GM23338 (cell line): ENCODE measurements at regions not wholly inside any gene's neighbourhood (a gene's known extent, or its start where the extent isn't known, plus 50 kb on each side); places are given as distances from the start of the nearest gene placed in this dataset.

Experiments used
- ATAC-seq: fragments of 200-7000 bp; cut with Tn5 transposase; 3 replicates; pipeline ENCODE4 v1.9.1; 2020
- DNase-seq: peaks from one replicate; pipeline ENCODE4 v3.0.0-alpha.2; 2015; ENCODE audit warnings: low spot score
- H2AFZ ChIP-seq: fragments of 200-600 bp; sonication (generic); 2 replicates; pipeline ENCODE4 v1.8.0; 2016; ENCODE audit warnings: antibody characterized with exemption, mild to moderate bottlenecking, moderate library complexity
- H3F3A ChIP-seq: fragments of 200-600 bp; sonication (generic); replicated peaks from 2 replicates; pipeline ENCODE4 v1.8.0; 2017; ENCODE audit warnings: antibody characterized with exemption, mixed run types, low read depth
- H3K27ac ChIP-seq: fragments of 200-600 bp; sonication (generic); 2 replicates; pipeline ENCODE4 v1.6.1; 2016; ENCODE audit warnings: low read depth
- H3K27me3 ChIP-seq: fragments of 200-600 bp; sonication (generic); 2 replicates; pipeline ENCODE4 v1.8.0; 2016; ENCODE audit warnings: mild to moderate bottlenecking, mixed run types, moderate library complexity; ENCODE audit not compliant: insufficient read depth
- H3K36me3 ChIP-seq: fragments of 200-600 bp; sonication (generic); 2 replicates; pipeline ENCODE4 v1.8.0; 2016; ENCODE audit warnings: mild to moderate bottlenecking; ENCODE audit not compliant: insufficient read depth
- H3K4me1 ChIP-seq: fragments of 200-600 bp; sonication (generic); 2 replicates; pipeline ENCODE4 v1.8.0; 2016; ENCODE audit warnings: mild to moderate bottlenecking, moderate library complexity; ENCODE audit not compliant: insufficient read depth
- H3K4me2 ChIP-seq: fragments of 200-600 bp; sonication (generic); 2 replicates; pipeline ENCODE4 v1.7.1; 2017; ENCODE audit warnings: mixed run types
- H3K4me3 ChIP-seq: fragments of 200-600 bp; sonication (generic); 2 replicates; pipeline ENCODE4 v1.6.1; 2016; ENCODE audit warnings: mixed run types
- H3K79me2 ChIP-seq: fragments of 200-600 bp; sonication (generic); replicated peaks from 2 replicates; pipeline ENCODE4 v1.8.0; 2017; ENCODE audit warnings: mild to moderate bottlenecking; ENCODE audit not compliant: insufficient read depth
- H3K9me2 ChIP-seq: fragments of 200-600 bp; sonication (generic); 2 replicates; pipeline ENCODE4 v1.8.0; 2017; ENCODE audit not compliant: insufficient read depth
- H4K20me1 ChIP-seq: fragments of 200-600 bp; sonication (generic); replicated peaks from 2 replicates; pipeline ENCODE4 v1.8.0; 2017; ENCODE audit warnings: mild to moderate bottlenecking; ENCODE audit not compliant: insufficient read depth
- H3K27ac Mint-ChIP-seq: 2 replicates; pipeline ENCODE4 v1.8.0; 2020; ENCODE audit warnings: inconsistent platforms, mild to moderate bottlenecking, moderate library complexity, mixed read lengths
- H3K27me3 Mint-ChIP-seq: 3 replicates; pipeline ENCODE4 v1.8.0; 2022; ENCODE audit warnings: low read depth, mild to moderate bottlenecking, moderate library complexity, mixed read lengths, inconsistent platforms; ENCODE audit not compliant: insufficient read depth, poor library complexity
- H3K36me3 Mint-ChIP-seq: 3 replicates; pipeline ENCODE4 v1.8.0; 2021; ENCODE audit warnings: low read depth, mild to moderate bottlenecking, inconsistent platforms, moderate library complexity, mixed read lengths
- H3K4me1 Mint-ChIP-seq: 3 replicates; pipeline ENCODE4 v1.8.0; 2020; ENCODE audit warnings: mild to moderate bottlenecking, inconsistent platforms, mixed read lengths
- H3K4me3 Mint-ChIP-seq: 3 replicates; pipeline ENCODE4 v1.8.0; 2021; ENCODE audit warnings: moderate library complexity, mild to moderate bottlenecking, inconsistent platforms, mixed read lengths
- H3K9me3 Mint-ChIP-seq: 3 replicates; pipeline ENCODE4 v1.8.0; 2020; ENCODE audit warnings: moderate library complexity, mild to moderate bottlenecking, inconsistent platforms, mixed read lengths
- CTCF ChIP-seq, 2 experiments: fragments of 200-600 bp in 1 of 2; sonication (generic) in 1 of 2; conservative IDR thresholded peaks; 2 replicates each; pipeline versions ENCODE4 v1.5.1 to v1.6.1; 2016 to 2017; ENCODE audit warnings: antibody characterized with exemption in 2 of 2, low read depth in 2 of 2, mild to moderate bottlenecking in 2 of 2, moderate library complexity in 1 of 2
- ETS1 ChIP-seq: IDR thresholded peaks from 2 replicates; pipeline ENCODE4 v1.6.1; 2016; ENCODE audit warnings: antibody characterized with exemption
- EZH2 ChIP-seq: fragments of 200-600 bp; sonication (generic); IDR thresholded peaks from one replicate; pipeline ENCODE4 v1.8.0; 2017; ENCODE audit warnings: antibody characterized with exemption, mild to moderate bottlenecking, low read depth; ENCODE audit not compliant: unreplicated experiment
- STAT1 ChIP-seq: IDR thresholded peaks from one replicate; pipeline ENCODE4 v1.6.1; 2016; ENCODE audit warnings: antibody characterized with exemption; ENCODE audit not compliant: unreplicated experiment
- TF ChIP-seq, protein P1 (sequence below): fragments of 250-450 bp; sonication (Bioruptor Pico); IDR thresholded peaks from 2 replicates; pipeline ENCODE4 v1.5.0; 2020; ENCODE audit warnings: mild to moderate bottlenecking, moderate library complexity

GRCh38 chrX:46398874-46399273 lies 146.3 kb downstream of the ZNF674 start:
- H3K27ac ChIP-seq: no peak overlapping the region
- ATAC-seq (no peak), DNase-seq (no peak)
- no peaks in the 10 kb centered on the region for H3K27me3 ChIP-seq
- no peak overlapping the region for H3K27ac Mint-ChIP-seq
- no peaks in the 10 kb centered on the region for H3K4me1 ChIP-seq
- H3K36me3 Mint-ChIP-seq: peaks cover 8% of the 10 kb centered on the region; the same call in 2 of the 3 replicates
- no peak overlapping the region for H3K4me3 ChIP-seq
- no peaks in the 10 kb centered on the region for H3K79me2 ChIP-seq
- no peak overlapping the region for H3K4me3 Mint-ChIP-seq
- TF ChIP-seq, protein P1, sequence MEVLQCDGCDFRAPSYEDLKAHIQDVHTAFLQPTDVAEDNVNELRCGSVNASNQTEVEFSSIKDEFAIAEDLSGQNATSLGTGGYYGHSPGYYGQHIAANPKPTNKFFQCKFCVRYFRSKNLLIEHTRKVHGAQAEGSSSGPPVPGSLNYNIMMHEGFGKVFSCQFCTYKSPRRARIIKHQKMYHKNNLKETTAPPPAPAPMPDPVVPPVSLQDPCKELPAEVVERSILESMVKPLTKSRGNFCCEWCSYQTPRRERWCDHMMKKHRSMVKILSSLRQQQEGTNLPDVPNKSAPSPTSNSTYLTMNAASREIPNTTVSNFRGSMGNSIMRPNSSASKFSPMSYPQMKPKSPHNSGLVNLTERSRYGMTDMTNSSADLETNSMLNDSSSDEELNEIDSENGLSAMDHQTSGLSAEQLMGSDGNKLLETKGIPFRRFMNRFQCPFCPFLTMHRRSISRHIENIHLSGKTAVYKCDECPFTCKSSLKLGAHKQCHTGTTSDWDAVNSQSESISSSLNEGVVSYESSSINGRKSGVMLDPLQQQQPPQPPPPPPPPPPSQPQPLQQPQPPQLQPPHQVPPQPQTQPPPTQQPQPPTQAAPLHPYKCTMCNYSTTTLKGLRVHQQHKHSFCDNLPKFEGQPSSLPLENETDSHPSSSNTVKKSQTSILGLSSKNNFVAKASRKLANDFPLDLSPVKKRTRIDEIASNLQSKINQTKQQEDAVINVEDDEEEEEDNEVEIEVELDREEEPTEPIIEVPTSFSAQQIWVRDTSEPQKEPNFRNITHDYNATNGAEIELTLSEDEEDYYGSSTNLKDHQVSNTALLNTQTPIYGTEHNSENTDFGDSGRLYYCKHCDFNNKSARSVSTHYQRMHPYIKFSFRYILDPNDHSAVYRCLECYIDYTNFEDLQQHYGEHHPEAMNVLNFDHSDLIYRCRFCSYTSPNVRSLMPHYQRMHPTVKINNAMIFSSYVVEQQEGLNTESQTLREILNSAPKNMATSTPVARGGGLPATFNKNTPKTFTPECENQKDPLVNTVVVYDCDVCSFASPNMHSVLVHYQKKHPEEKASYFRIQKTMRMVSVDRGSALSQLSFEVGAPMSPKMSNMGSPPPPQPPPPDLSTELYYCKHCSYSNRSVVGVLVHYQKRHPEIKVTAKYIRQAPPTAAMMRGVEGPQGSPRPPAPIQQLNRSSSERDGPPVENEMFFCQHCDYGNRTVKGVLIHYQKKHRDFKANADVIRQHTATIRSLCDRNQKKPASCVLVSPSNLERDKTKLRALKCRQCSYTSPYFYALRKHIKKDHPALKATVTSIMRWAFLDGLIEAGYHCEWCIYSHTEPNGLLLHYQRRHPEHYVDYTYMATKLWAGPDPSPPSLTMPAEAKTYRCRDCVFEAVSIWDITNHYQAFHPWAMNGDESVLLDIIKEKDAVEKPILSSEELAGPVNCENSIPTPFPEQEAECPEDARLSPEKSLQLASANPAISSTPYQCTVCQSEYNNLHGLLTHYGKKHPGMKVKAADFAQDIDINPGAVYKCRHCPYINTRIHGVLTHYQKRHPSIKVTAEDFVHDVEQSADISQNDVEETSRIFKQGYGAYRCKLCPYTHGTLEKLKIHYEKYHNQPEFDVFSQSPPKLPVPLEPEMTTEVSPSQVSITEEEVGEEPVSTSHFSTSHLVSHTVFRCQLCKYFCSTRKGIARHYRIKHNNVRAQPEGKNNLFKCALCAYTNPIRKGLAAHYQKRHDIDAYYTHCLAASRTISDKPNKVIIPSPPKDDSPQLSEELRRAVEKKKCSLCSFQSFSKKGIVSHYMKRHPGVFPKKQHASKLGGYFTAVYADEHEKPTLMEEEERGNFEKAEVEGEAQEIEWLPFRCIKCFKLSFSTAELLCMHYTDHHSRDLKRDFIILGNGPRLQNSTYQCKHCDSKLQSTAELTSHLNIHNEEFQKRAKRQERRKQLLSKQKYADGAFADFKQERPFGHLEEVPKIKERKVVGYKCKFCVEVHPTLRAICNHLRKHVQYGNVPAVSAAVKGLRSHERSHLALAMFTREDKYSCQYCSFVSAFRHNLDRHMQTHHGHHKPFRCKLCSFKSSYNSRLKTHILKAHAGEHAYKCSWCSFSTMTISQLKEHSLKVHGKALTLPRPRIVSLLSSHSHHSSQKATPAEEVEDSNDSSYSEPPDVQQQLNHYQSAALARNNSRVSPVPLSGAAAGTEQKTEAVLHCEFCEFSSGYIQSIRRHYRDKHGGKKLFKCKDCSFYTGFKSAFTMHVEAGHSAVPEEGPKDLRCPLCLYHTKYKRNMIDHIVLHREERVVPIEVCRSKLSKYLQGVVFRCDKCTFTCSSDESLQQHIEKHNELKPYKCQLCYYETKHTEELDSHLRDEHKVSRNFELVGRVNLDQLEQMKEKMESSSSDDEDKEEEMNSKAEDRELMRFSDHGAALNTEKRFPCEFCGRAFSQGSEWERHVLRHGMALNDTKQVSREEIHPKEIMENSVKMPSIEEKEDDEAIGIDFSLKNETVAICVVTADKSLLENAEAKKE: no peak
- TF ChIP-seq CTCF (conservative IDR thresholded peaks at IDR 0.05; ENCODE audit: low read depth in 2 of 2) (no peak), STAT1 (no peak), EZH2 (no peak), ETS1 (no peak)
- H3K36me3 ChIP-seq: no peaks in the 10 kb centered on the region
- H3F3A ChIP-seq: no peaks in the 10 kb centered on the region
- no peaks in the 10 kb centered on the region for H4K20me1 ChIP-seq
- H3K27me3 Mint-ChIP-seq: peaks cover 6% of the 10 kb centered on the region
- H2AFZ ChIP-seq: no peak overlapping the region
- H3K4me2 ChIP-seq: no peak overlapping the region
- peaks cover 36% of the 10 kb centered on the region for H3K9me3 Mint-ChIP-seq
- H3K4me1 Mint-ChIP-seq: no peaks in the 10 kb centered on the region
- no peaks in the 10 kb centered on the region for H3K9me2 ChIP-seq
